HCEC 1CT (cell line): ENCODE measurements at regions not wholly inside any gene's neighbourhood (a gene's known extent, or its start where the extent isn't known, plus 50 kb on each side); places are given as distances from the start of the nearest gene placed in this dataset.

Experiments used
- DNase-seq: peaks from one replicate; pipeline ENCODE4 v3.0.0-alpha.2; 2017

GRCh38 chr21:35893156-35893555 is 167.2 kb downstream of the SETD4 start:
- DNase-seq, result no peak

DNA sequence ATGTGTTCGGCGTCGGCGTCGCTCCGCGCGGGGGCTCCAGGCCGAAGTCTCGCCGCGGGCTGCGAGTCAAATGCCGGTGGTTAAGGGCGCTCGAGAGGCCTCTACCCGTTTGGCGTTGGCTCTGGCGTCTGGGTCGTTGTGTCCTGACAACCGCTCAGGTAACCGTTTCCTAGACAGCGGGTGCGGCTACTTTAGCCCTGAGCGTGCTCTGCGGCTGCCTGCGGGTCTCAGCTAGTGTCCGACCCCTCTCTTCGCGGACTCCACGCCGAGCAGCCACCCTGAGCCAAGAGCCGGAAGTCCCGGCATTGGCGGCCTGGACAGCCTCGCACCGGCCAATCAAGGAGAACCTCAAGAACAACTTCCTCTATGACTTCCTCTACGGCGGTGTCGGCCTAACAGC is 173.4 kb downstream of the SETD4 start:
- no peak for DNase-seq

DNA sequence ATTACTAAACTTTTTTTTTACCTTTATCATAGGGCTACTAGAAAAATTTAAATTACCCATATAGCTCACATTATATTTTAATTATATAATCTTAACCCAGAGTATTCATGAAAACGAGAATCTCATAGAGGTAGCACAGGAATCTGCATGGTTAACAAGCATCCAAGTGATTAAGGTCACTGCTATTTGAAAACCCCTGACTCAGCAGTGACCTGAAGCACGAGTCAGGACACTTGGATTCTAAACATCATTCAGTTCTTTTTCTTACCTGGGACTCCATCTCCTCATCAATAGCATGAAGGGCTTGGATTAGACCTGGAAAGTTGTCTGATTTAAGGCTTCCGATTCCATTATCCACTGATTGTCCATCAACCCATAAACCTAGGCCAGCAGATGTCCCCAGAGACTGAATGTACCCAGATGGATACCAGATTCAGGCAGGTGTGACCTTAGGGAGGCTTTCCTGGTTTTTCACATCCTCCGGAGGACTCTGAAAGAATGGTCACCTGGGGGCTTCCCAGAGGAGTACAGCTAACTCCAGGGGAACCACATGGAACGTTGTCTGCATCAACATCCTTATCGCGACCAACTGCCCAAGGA is 174.3 kb downstream of the SETD4 start:
- DNase-seq, result no peak

- peak; percentile 4 for DNase-seq
These were observed 177.5 kb downstream of the SETD4 start for GRCh38 chr21:35882791-35883240.

DNA sequence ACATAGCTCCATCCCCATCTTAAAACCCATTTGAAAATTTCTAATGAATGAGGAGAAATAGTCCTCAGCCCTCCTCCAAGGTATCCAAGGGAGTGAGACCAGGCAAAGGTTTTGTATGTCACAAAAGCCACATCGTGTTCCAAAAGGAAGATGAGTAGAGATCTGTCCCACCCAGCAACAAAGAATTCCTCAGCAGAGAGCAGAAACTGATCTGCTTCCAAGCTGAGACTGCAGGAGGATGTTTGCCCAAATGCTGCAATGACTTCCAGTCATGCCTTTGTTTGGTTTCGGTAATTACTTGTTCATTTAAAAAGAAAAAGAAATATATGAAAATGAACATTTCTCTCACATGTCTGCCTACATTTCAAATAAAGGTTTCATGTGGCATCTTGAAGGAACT is 186.9 kb downstream of the SETD4 start:
- DNase-seq, result no peak

DNA sequence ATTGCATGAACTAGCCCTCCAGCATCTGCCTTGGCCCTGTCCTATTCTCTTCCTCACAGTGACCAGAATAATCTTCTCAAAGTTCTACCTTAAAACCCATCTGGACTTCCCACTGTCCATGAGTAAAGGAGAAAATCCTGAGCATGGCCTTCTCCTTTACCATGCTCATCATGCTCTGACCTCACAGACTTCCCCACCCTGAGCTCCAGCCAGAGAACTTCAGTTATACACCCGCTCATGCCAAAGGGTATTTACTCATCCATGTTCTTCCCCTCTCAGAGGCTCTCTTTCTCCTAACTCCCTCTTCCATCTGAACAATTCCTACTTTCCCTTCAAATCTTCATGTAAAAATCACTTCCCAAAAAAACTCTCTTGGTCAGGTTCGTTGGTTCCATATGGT is 188.4 kb downstream of the SETD4 start:
- DNase-seq, result no peak

DNA sequence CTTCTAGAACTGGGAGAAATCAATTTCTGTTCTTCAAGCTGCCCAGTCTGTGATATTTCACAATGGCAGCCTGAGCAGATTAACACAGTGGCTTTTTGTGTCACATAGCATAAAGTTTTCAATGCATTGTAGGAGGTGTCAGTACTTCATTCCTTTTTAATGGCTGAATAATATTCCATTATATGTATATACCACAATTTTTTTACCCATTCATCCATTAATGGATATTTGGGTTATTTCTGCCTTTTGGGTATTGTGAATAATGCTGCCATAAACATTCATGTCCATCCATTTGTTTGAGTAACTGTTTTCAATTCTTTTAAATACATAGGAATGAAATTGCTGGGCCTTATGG is 191.5 kb downstream of the SETD4 start:
- no peak for DNase-seq

DNA sequence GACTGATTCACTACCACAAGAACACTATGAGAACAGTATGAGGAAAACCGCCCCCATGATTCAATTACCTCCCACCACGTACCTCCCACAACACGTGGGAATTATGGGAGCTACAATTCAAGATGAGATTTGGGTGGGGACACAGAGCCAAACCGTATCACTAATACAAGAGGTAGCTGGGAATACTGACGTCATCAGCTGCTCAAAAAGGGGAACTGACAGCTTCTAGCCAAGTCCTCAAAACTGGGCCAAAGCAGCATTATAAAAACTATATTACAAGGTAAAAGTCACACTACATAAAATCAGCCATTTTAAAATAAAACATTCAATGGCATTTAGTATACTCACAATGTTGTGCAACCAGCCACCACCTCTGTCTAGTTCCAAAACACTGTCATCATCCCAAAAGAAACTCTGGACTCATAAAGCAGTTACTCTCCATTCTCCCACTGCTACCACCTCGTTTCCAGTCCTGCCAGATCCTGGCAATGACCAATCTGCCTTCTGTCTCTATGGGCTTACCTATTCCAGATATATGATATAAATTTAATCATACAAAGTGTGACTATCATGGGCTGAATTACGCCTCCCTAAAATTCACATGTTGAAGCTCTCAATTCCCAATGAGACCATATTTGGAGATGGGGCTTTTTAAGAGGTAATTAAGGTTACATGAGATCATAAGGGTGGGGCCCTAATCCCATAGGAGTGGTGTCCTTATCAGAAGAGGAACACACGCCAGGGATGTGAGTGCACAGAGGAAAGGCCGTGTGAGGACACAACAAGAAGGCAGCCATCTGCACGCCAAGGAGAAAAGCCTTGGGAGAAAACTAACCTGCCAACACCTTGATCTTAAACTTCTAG is 192.1 kb downstream of the SETD4 start:
- no peak for DNase-seq

DNA sequence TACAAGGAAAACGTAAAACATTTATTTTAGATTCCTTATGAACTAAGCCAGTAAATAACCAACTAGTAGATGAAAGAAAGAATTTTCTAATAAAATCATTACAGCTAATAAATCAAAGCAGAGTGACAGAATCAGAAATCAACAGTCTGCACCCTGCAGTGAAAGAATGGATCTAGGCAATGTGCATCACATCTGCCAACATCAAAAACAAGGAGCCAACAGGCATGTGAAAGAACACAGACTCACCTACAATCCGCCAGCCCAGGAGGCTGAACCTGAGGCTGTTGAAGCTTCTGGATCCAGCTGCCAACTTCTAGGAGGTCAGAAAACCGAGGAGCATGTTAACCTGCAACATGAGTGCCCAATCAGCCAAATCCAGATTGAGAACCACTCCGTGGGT is 196.3 kb downstream of the SETD4 start:
- no peak for DNase-seq

DNA sequence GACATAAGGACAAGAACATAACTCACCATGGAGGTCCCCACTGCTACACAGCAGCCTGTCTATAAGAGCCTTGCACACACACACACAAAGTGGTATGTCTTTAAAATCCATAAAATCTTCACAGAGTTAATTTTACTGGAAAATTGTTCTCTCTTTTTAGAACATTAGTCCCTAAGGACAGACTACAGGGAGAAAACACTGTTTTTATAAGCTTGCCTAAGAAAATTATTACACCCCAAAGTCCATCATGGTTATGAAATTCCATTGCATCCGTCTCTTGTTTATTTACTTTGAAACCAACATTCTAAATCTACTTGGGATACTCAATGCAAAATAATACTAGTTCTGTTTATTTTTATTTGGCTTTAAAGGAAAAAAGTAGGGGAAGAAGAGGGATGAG is 197.4 kb downstream of the SETD4 start:
- DNase-seq, result no peak

- DNase-seq, result peak; percentile 62
These were observed 198.7 kb downstream of the SETD4 start for GRCh38 chr21:35861661-35862060.

DNA sequence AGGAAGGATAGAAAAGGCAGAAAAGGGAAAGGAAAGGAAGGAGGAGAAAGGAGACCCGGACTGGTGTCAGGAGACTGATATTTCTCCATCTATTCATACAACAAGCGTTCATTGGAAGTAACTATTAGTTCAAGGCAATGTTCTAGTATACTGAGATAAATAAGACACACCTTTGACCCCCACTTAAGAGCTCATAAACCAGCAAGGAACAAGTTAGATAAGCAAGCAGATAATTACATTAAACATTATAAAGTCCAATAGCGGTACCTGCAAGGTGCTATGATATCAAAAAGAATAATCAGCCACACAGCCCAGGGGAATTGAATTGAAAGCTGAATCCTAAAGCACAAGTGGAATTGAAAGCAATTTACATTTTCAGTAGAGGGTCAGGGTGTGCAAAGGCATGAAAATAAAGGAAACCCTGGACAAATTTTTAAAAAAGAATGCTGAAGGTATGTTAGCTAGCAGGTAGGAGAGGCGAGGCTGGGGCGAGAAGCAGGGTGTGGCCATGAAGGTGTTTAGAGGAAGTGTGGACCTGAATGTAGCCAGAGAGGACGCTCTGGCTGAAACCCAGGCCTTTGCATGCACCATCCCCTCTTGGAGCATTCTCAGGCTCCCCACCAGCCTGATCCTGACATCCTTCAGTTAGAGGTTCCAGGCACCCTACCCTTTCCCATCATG is 200.0 kb downstream of the SETD4 start:
- DNase-seq, result no peak

- no peak for DNase-seq
These were observed 200.6 kb downstream of the SETD4 start for GRCh38 chr21:35859677-35860076.

- DNase-seq, result no peak
These were observed 203.2 kb downstream of the SETD4 start for GRCh38 chr21:35857095-35857494.

DNA sequence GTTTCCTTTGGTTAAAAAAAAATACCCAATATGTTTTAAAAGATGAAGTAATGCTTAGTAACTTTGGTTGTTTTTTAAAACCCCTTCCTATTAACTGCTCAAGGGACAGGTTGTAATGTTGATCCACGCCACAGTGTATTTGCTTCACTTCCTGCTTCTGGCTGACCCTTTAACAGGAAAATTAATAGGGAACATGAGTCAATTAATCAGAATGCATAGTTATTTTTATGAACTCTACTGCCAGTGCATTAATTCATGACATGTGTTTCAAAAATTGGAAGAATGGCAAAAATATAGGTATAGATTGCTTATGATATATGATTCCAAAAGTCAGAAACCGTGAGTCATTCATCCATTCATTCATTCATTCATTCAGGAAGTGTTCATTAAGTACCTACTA is 204.8 kb downstream of the SETD4 start:
- peak; percentile 58 for DNase-seq

- no peak for DNase-seq
These were observed 206.0 kb downstream of the SETD4 start for GRCh38 chr21:35854281-35854680.

DNA sequence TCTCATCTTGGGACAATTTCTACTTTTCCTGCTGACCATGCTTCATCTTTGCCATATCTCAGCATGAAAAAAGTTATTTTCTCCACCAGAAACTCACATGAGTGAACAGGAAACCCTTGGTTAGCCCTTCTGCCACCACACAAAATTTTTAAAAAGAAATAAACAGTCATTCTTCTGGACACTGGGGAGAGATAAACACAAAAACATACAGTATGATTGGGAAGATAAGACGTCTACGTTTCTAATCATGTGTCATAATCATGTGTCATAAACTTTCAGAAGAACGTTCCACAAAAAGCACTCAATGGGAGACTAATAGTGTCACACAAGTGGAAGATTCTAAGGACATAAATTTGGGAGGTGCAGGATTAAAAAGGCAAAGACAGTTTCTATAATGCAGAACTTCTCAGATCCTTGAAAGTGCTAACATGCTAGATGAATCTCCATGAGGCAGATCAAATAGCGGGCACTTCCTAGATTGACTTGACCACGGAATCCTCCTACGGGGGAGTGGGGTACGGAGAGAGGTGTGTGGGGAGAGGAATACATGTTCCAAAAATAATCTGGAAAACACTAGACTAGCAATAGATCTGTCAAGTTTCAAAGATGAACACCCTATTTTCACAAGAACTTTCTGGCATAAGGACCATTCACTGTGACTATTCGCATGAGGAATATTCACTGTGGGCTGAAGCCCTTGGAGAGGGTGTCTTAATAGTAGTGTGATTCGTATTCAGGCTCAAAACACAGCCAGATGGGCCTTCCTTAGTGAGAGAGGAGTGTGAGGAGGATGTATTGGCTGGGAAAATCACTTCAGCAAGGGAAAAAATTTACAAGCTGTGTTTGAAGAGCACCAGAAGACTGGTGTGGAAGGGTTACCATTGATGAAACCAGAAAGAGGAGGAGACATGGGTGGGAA is 206.7 kb downstream of the SETD4 start:
- DNase-seq, result peak; percentile 48

GRCh38 chr21:35852820-35853219 is 207.5 kb downstream of the SETD4 start:
- no peak for DNase-seq

DNA sequence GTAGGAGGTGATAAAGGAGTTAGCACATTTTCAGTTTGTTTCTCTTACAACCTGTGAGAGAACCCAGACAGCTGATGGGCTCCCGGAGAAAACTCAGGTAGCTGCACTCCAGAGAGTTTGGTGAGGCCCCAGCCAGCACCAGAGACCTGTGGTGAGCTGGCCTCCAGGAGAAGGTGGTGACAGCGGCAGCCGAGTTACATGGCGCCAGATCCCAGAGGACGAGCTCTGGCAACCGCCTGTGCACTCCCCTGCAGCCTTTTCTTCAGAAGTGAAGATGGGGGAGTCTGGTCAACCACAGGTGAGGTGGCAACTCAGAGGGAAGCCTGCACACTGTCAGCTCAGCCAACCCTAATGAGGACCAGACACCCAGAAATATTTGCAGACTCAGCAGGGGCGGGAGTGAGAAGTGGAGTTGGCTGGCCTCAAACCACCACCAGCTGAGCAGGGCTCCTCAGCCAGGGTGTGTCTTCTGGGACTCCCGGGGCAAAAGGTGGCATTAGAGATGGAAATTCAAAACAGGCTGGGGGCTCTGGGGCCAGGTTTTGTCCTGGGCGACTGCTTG is 209.7 kb downstream of the SETD4 start:
- no peak for DNase-seq

GRCh38 chr21:35850029-35850428 is 210.3 kb downstream of the SETD4 start:
- peak; percentile 89 for DNase-seq

GRCh38 chr21:35849144-35849543 is 211.2 kb downstream of the SETD4 start:
- DNase-seq, result no peak

GRCh38 chr21:35843911-35844667 is 216.2 kb downstream of the SETD4 start:
- DNase-seq, result no peak
